DMS53 (cell line): ENCODE measurements at regions not wholly inside any gene's neighbourhood (a gene's known extent, or its start where the extent isn't known, plus 50 kb on each side); places are given as distances from the start of the nearest gene placed in this dataset.
A peak's percentile ranks its signal among the peaks of the same experiment; 100 is the strongest.

Source experiments
- DNase-seq: peaks from one replicate; lab custom pipeline; 2025; lab: John Stamatoyannopoulos, UW

DNA sequence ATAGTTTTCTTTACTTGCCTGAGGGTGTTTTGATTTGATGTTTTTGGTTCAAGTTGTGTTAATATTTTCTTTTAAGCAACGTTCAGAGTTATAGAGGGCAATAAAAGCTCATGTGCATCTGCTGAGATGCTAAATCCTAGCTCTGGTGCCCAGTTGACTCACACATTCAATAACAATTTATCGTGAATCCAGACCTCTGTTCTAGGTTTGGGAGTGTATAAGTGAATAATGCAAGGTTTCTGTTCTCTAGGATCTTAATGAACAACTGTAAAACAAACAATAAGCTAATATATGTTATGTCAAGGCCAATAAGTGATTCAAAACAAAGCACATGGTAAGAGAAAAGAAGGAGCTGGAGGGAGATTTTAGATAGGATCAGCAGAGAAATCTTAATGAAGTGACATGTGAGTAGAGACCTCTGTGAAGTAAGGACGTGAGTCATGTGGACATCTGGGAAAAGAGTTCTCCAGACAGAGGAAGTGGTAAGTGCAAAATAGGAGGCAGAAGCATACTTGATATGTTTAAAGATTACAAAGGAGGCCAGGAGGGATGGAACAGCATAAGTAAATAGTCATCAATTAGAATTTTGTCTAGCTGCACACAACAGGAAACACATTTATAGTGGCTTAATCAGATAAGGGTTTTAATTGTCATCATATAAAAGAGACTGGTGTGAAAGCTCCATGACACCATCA, 278.5 kb upstream of the HTR2A start:
- DNase-seq, result peak; percentile 48

- no peak for DNase-seq
Measured at GRCh38 chr13:47170971-47171370, 274.1 kb upstream of the HTR2A start.

DNA sequence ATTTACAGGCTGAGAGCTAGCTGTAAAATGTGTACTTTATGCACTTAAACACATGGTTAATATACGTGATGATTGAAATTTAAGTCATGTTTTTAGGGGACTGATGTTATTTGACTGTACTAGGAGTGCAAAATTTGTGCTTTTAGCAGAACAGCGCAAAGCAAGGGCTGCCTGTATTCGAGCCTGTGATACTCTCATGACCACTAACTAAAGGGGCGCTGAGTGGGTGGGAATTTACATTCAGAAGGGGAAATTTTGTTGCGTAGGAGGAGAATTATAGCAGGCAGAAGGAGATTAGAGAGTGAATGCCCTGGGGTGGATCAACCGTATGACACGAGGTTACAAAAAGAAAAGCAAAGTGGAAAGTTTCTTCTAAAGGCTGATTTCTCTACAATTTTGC, 271.8 kb upstream of the HTR2A start:
- no peak for DNase-seq

DNA sequence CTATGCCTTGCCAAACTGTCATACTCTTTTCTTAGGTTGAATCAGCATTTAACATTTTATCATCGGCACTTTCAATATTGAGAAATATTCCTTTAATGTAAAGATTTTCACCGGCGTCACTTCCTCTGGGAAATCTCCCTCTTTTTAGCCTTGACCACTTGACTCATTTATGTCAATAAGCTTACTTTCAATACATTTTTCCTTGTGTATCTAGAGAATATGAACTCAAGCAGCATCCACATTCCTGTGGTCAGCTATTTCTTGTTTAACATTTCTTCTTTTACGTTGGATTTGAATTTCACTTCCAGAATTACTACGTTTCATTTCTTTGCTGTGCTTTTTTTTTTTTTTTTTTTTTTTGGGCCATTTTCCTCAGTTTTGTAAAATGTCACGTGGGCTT, 271.2 kb upstream of the HTR2A start:
- peak; percentile 51 for DNase-seq

DNA sequence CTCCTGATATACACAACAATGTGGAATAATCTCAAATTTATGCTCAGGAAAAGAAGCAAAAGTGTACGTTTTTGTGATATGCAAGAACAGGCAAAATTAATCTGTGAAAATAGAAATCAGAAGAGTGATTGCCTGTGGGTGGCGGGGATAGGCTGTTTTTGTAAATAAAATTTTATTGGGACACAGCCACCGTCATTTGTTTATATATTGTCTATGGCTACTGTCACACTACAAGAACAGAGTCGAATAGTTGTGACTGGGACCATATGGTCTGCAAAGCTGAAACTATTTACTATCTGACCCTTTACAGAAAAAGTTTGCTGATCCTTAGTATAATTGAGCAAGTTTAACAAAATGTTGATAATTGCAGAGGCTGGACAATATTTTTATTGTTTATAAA, 269.5 kb upstream of the HTR2A start:
- no peak for DNase-seq

- DNase-seq, result no peak
Measured at GRCh38 chr13:47159853-47160550, 263.1 kb upstream of the HTR2A start.

DNA sequence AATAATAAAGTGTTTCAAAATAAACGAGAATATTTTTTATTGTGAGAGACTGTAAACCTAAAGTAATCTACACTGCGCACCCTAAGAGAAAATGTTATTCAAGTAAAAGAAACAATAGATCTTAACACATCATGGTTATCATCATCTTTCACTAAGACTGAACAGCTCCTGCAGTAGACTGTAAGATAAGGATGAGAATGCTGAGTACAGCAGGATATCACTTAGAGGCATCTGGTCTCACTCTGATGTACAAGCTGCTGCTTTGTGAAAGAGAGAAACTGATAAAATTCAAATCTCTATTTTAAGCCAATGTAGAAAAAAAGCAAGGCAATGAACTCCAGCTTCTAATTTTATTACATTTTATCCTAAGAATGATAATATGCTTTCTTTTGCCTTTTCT, 261.7 kb upstream of the HTR2A start:
- DNase-seq, result no peak

- DNase-seq, result peak; percentile 42
Measured at GRCh38 chr13:47148543-47148942, 251.7 kb upstream of the HTR2A start.

- DNase-seq, result no peak
Measured at GRCh38 chr13:47147812-47148119, 250.9 kb upstream of the HTR2A start.

DNA sequence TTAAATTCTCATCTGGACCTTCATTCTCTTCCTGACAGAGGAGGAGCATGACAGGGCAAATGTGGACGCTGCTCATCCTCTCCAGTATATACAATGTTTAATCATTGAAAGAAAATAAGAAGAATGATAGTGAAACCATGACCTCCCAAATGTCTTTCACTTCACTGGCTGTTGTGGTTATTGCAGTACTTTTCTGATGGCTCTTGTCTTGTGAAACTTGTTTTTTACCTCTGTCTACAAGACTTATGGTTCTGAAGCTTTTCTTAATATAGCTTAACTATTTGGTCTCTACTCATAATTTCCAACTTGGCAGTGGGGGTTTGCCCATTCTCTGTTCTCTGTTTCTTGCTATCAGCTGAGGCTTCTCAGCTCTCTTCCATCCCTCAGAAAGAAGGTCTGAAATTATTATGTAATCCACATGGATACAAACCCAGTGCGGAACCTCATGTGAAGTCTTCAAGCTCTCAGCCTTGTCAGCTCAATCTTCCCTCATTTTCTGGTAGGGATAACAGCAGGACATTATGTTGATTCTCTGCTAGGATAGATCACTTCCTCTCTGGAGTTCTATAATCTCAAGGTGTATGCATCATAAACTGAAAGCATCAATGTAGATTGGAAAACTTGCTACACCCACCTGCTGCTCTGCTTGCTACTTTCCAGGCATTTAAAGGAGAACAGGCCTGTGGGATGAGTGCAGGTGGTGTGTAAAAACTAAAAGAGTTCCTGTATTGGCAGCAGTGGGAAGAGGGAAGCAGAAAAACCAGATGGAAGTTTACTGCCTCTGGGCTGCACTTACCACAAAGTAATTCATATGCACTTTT, 250.3 kb upstream of the HTR2A start:
- no peak for DNase-seq

- DNase-seq, result no peak
Measured at GRCh38 chr13:47146136-47146535, 249.3 kb upstream of the HTR2A start.

DNA sequence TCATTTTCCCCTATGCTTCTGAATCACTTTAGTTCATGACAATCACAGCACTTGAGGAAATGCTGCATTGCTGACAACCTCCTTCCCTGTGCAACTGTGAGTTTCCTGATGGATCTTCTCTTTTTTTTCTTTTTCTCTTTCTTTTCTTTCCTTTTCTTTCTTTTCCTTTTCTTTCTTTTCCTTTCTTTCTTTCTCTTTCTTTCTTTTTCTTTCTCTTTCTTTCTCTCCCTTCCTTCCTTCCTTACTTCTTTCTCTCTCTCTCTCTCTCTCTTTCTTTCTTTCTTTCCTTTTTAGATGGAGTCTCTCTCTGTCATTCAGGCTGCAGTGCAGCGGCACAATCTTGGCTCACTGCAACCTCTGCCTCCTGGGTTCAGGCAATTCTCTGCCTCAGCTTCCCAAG, 247.9 kb upstream of the HTR2A start:
- DNase-seq, result no peak

- peak; percentile 20 for DNase-seq
Measured at GRCh38 chr13:47142105-47142504, 245.3 kb upstream of the HTR2A start.

DNA sequence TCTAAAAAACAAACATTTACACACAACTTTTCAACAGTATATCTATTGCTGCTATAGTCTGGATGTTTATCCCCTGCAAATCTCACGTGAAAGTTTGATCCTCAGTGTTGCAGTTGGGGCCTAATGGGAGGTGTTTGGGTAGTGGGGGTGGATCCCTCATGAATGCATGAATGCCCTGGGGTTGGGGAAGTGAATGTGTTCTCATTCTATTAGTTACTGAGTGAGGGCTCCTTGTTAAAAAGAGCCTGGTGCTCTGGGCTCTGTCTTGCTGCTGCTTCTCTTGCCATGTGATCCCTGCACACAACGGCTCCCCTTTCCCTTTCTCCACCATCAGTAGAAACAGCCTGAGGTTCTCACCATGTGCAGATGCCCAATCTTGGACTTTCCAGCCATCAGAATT, 242.7 kb upstream of the HTR2A start:
- no peak for DNase-seq

DNA sequence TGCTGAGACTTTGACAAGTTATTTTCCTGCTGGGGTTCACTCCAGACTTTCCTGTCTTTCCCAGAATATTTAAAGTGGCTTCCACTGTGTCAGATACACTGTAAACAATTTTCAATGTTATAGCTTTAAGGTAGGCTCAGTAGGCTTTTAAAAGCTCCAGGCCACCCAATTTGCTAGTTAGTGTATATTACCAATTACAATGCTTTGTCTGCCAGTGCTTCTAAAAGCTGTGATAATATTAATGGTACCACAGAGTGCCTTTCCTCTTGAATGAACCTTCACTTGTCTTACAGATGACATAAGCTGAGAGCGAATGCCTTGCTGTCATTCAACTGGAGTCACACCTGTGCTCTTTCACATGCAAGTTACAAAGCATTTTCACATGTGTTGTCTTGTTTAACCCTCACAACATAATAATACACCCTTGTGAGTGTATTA, 239.7 kb upstream of the HTR2A start:
- peak; percentile 26 for DNase-seq

GRCh38 chr13:47135800-47136503, 239.1 kb upstream of the HTR2A start:
- peak; percentile 38 for DNase-seq

DNA sequence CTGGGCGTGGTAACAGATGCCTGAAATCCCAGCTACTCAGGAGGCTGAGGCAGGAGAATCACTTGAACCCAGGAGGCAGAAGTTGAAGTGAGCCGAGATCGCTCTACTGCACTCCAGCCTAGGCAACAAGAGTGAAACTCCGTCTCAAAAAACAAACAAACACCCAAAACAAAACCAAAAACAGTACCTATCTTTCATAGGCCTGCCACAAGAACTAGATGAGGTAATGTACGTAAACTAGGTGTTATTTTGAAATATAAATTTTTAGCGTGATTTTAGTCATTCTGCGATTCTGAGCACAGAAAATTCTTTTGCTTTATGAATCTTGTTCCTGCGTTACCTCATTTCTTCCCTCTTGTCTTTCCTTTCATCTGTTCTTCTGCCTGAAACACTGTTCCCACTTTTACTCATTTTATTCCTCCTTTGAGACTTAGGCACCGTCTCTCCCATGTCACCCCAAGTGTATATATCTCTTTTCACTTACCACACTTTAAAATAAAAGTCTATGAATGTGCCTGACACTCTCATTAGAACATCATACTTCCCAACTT, 238.2 kb upstream of the HTR2A start:
- no peak for DNase-seq

- no peak for DNase-seq
Measured at GRCh38 chr13:47133011-47133445, 236.2 kb upstream of the HTR2A start.

GRCh38 chr13:47129461-47129860, 232.6 kb upstream of the HTR2A start:
- no peak for DNase-seq

GRCh38 chr13:47126432-47126831, 229.6 kb upstream of the HTR2A start:
- DNase-seq, result peak; percentile 60

DNA sequence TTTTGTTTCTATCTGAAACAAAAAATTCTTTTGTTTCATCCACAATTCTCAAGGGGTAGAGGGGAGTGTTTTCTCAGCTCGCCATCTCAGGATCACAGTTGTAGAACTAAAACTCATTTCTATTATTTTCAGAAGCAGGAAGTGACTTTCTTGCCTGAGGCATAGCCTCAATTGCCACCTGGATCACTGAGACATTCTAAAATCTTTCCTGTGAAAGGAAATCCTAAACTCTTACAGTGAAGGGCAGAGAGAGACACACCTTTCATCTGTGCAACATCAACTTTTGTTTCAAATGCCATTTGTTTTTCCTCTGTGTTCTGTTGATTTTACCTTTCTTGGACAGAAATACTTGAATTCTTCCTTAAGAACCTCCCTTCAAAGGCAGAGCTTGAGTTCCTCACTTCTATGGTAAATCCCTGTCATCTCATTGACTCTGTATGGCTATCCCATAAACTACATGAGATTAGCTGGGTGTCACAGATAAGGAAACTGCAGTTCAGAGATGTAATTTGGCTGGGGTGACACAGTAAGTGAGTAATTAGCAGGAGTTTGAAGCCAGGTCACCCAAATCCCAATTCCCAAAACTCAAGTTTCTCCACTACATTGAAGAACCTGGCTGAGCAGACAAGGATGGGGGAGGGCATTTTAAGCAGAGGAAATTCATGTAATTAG, 224.4 kb upstream of the HTR2A start:
- no peak for DNase-seq

GRCh38 chr13:47120282-47120681, 223.4 kb upstream of the HTR2A start:
- no peak for DNase-seq
